HCT116 (cell line): ENCODE measurements at regions not wholly inside any gene's neighbourhood (a gene's known extent, or its start where the extent isn't known, plus 50 kb on each side); places are given as distances from the start of the nearest gene placed in this dataset.

Experiments used
- ATAC-seq: fragments of 200-7000 bp; cut with Tn5 transposase; 2 replicates; pipeline ENCODE4 v1.9.1; 2020; ENCODE audit warnings: mild to moderate bottlenecking, moderate library complexity
- BruUV-seq: library from RNA; stranded (reverse); fragments of 400-500 nt; replicated peaks from 2 replicates; lab custom pipeline; 2021; lab: Mats Ljungman, UMichigan
- CTCF ChIA-PET: fragments of 300-600 bp; sonication (Branson Sonifier 250); formaldehyde crosslinking; loops from one replicate; lab custom pipeline; 2021; ENCODE audit warnings: antibody characterized with exemption; lab: Charles Lee
- POLR2A ChIA-PET: fragments of 300-600, 350-600 bp; sonication (Branson Sonifier 250); formaldehyde crosslinking; loops from one replicate; lab custom pipeline; 2021; ENCODE audit warnings: antibody characterized with exemption; lab: Charles Lee
- RAD21 ChIA-PET, 2 experiments: fragments of 300-600 bp; sonication (Branson Sonifier 250); formaldehyde crosslinking; loops; one replicate each; lab custom pipeline; 2023; ENCODE audit warnings: low total read pairs in 2 of 2; ENCODE audit not compliant: uncharacterized antibody in 2 of 2, unreplicated experiment in 2 of 2, low non-redundant PET in 1 of 2; lab: Charles Lee
- DNase-seq: peaks from one replicate; pipeline ENCODE4 v3.0.0-alpha.2; 2010; ENCODE audit warnings: low read depth, low spot score
- H2AFZ ChIP-seq: fragments of 200-600 bp; shearing (Covaris generic), sonication (generic); 2 replicates; pipeline ENCODE4 v1.6.1; 2017; ENCODE audit warnings: low read depth, mixed run types, mixed read lengths, antibody characterized with exemption, low read length; ENCODE audit not compliant: poor library complexity, severe bottlenecking
- H3K27ac ChIP-seq: 2 replicates; pipeline ENCODE4 v1.5.1; 2012; ENCODE audit warnings: low read depth, low read length
- H3K27me3 ChIP-seq: fragments of 200-600 bp; sonication (generic); 2 replicates; pipeline ENCODE4 v1.6.1; 2016; ENCODE audit warnings: mixed run types, low read length, mixed read lengths; ENCODE audit not compliant: insufficient read depth
- H3K36me3 ChIP-seq, 2 experiments: fragments of 200-500 bp in 1 of 2; fragments of 200-600 bp in 1 of 2; sonication (Bioruptor generic) in 1 of 2; sonication (generic) in 1 of 2; 2 replicates each; pipeline versions ENCODE4 v1.5.1 to v1.6.1; 2014 to 2016; ENCODE audit warnings: low read length in 2 of 2, inconsistent platforms in 1 of 2, mixed read lengths in 1 of 2, mixed run types in 1 of 2; ENCODE audit not compliant: insufficient read depth in 2 of 2, control insufficient read depth in 1 of 2
- H3K4me1 ChIP-seq, 2 experiments: fragments of 200-600 bp in 1 of 2; sonication (generic) in 1 of 2; 2 replicates each; pipeline versions ENCODE4 v1.5.1 to v1.6.1; 2012 to 2017; ENCODE audit warnings: low read length in 2 of 2, inconsistent platforms in 1 of 2, mild to moderate bottlenecking in 1 of 2, mixed read lengths in 1 of 2, mixed run types in 1 of 2, moderate library complexity in 1 of 2; ENCODE audit not compliant: insufficient read depth in 2 of 2, control insufficient read depth in 1 of 2
- H3K4me2 ChIP-seq: fragments of 200-600 bp; sonication (generic); 2 replicates; pipeline ENCODE4 v1.6.1; 2017; ENCODE audit warnings: mixed run types, low read length, mixed read lengths
- H3K4me3 ChIP-seq, 2 experiments: fragments of 200-600 bp in 1 of 2; sonication (generic) in 1 of 2; replicated peaks in 1 of 2; 2 replicates each; pipeline ENCODE4 v1.5.1; 2011 to 2016; ENCODE audit warnings: low read length in 2 of 2, control low read depth in 1 of 2, low read depth in 1 of 2, mild to moderate bottlenecking in 1 of 2, mixed read lengths in 1 of 2, mixed run types in 1 of 2
- H3K79me2 ChIP-seq: fragments of 200-600 bp; sonication (generic); 2 replicates; pipeline ENCODE4 v1.6.1; 2017; ENCODE audit warnings: mild to moderate bottlenecking, mixed run types, low read length, moderate library complexity, mixed read lengths; ENCODE audit not compliant: insufficient read depth
- H3K9ac ChIP-seq: fragments of 200-600 bp; sonication (generic); 2 replicates; pipeline ENCODE4 v1.6.1; 2016; ENCODE audit warnings: low read length, mixed read lengths
- H3K9me2 ChIP-seq: fragments of 200-600 bp; sonication (generic), shearing (Covaris generic); 2 replicates; pipeline ENCODE4 v1.6.1; 2017; ENCODE audit warnings: mixed run types, mild to moderate bottlenecking, moderate library complexity; ENCODE audit not compliant: insufficient read depth
- H3K9me3 ChIP-seq, 2 experiments: fragments of 200-500 bp in 1 of 2; fragments of 200-600 bp in 1 of 2; sonication (Bioruptor generic) in 1 of 2; sonication (generic) in 1 of 2; 2 replicates each; pipeline ENCODE4 v1.6.1; 2014 to 2017; ENCODE audit warnings: low read length in 2 of 2, mixed read lengths in 2 of 2, inconsistent platforms in 1 of 2, low read depth in 1 of 2, mild to moderate bottlenecking in 1 of 2, mixed run types in 1 of 2, moderate library complexity in 1 of 2; ENCODE audit not compliant: control insufficient read depth in 1 of 2, insufficient read depth in 1 of 2
- H4K20me1 ChIP-seq: fragments of 200-600 bp; sonication (generic), shearing (Covaris generic); 2 replicates; pipeline ENCODE4 v1.6.1; 2017; ENCODE audit warnings: mixed run types, mild to moderate bottlenecking, moderate library complexity; ENCODE audit not compliant: insufficient read depth
- ATF3 ChIP-seq: IDR thresholded peaks from 2 replicates; pipeline ENCODE4 v1.6.1; 2012
- CEBPB ChIP-seq: IDR thresholded peaks from 2 replicates; pipeline ENCODE4 v1.6.1; 2012; ENCODE audit warnings: low read depth
- ELF1 ChIP-seq: IDR thresholded peaks from 2 replicates; pipeline ENCODE4 v1.6.1; 2012; ENCODE audit warnings: low read depth, borderline replicate concordance
- EZH2 ChIP-seq: fragments of 200-600 bp; sonication (generic); IDR thresholded peaks from 2 replicates; pipeline ENCODE4 v1.6.1; 2017; ENCODE audit warnings: antibody characterized with exemption, mixed run types
- FOSL1 ChIP-seq: IDR thresholded peaks from 2 replicates; pipeline ENCODE4 v1.6.1; 2012; ENCODE audit warnings: low read depth
- JUND ChIP-seq: IDR thresholded peaks from 2 replicates; pipeline ENCODE4 v1.6.1; 2012
- POLR2A ChIP-seq: IDR thresholded peaks from 2 replicates; pipeline ENCODE4 v1.7.0; 2011; ENCODE audit warnings: borderline replicate concordance; ENCODE audit not compliant: insufficient read depth, insufficient read length; ENCODE audit errors: extremely low read depth
- POLR2AphosphoS5 ChIP-seq: IDR thresholded peaks from 2 replicates; pipeline ENCODE4 v1.6.1; 2011; ENCODE audit warnings: mild to moderate bottlenecking, low read depth, low read length, moderate library complexity
- REST ChIP-seq: IDR thresholded peaks from 2 replicates; pipeline ENCODE4 v1.6.1; 2012; ENCODE audit warnings: low read depth
- SIN3A ChIP-seq: IDR thresholded peaks from 2 replicates; pipeline ENCODE4 v1.6.1; 2012; ENCODE audit warnings: low read depth
- SP1 ChIP-seq: IDR thresholded peaks from 2 replicates; pipeline ENCODE4 v1.6.1; 2012; ENCODE audit warnings: low read depth
- TCF7L2 ChIP-seq: IDR thresholded peaks from 2 replicates; pipeline ENCODE4 v1.7.0; 2011; ENCODE audit warnings: borderline replicate concordance, inconsistent platforms; ENCODE audit not compliant: insufficient read depth, insufficient read length; ENCODE audit errors: extremely low read depth
- ZFX ChIP-seq: fragments of 450-650 bp; IDR thresholded peaks from 2 replicates; pipeline ENCODE4 v1.6.1; 2017
- intact Hi-C: fragments of 100-400 bp; cut with micrococcal nuclease; formaldehyde crosslinking; loops from 2 replicates; pipeline ENCODE4 v1.10.0; 2022
- TF ChIP-seq, protein P1 (sequence below): IDR thresholded peaks from 2 replicates; pipeline ENCODE4 v1.6.1; 2011; ENCODE audit warnings: mild to moderate bottlenecking, low read length, moderate library complexity; ENCODE audit not compliant: insufficient replicate concordance; ENCODE audit errors: extremely low read depth

DNA sequence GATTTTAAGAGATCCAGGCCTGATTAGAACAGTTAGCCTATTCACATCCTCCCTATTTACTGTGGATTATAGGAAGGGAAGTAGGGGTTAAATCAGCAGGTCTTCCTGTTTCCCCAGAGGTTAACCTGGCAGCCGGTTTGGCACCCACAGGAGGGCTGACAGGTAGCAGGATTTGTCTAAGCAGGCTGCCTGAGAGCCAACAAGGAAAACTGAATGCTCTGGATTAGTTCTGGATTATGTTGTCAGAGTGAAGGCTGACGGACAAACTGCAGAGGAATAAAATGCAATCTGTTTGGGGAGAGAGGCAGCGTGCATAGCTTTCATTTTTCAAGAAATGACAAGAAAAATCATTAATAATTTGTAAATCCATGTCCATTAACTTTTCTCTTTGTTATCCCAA lies 397.1 kb upstream of the FAM241A start:
- Histone ChIP-seq H3K4me3 (no peak overlapping the region), H3K4me1 (no peaks in the 10 kb centered on the region), H3K79me2 (no peaks in the 10 kb centered on the region), H3K27ac (no peak overlapping the region), H3K27me3 (no peaks in the 10 kb centered on the region), H2AFZ (no peak overlapping the region), H3K9me2 (no peaks in the 10 kb centered on the region), H3K4me2 (no peak overlapping the region), H4K20me1 (no peaks in the 10 kb centered on the region), H3K36me3 (no peaks in the 10 kb centered on the region), H3K9ac (no peak overlapping the region), H3K9me3 (no peaks in the 10 kb centered on the region)
- BruUV-seq = no TSS peak
- CTCF ChIA-PET = no interaction called here
- intact Hi-C loops = no loop called here
- ATAC-seq = no peak
- no peak for TF ChIP-seq REST
- TF ChIP-seq ELF1 = no peak
- TF ChIP-seq ATF3 = no peak
- no peak for TF ChIP-seq SP1
- no peak for TF ChIP-seq ZFX
- no peak for TF ChIP-seq CEBPB
- no peak for TF ChIP-seq EZH2
- no peak for TF ChIP-seq POLR2AphosphoS5
- no peak for TF ChIP-seq JUND
- TF ChIP-seq, protein P1, sequence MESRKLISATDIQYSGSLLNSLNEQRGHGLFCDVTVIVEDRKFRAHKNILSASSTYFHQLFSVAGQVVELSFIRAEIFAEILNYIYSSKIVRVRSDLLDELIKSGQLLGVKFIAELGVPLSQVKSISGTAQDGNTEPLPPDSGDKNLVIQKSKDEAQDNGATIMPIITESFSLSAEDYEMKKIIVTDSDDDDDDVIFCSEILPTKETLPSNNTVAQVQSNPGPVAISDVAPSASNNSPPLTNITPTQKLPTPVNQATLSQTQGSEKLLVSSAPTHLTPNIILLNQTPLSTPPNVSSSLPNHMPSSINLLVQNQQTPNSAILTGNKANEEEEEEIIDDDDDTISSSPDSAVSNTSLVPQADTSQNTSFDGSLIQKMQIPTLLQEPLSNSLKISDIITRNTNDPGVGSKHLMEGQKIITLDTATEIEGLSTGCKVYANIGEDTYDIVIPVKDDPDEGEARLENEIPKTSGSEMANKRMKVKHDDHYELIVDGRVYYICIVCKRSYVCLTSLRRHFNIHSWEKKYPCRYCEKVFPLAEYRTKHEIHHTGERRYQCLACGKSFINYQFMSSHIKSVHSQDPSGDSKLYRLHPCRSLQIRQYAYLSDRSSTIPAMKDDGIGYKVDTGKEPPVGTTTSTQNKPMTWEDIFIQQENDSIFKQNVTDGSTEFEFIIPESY = no peak
- TF ChIP-seq SIN3A = no peak
- TF ChIP-seq TCF7L2 = no peak
- no peak for TF ChIP-seq POLR2A
- no peak for TF ChIP-seq FOSL1
- RAD21 ChIA-PET = no interaction called here
- POLR2A ChIA-PET = no interaction called here
- DNase-seq = no peak
